Activated CD8-positive, alpha-beta memory T cell treated with anti-CD3 and anti-CD28 coated beads for 36 hours (primary cell): ENCODE measurements at regions not wholly inside any gene's neighbourhood (a gene's known extent, or its start where the extent isn't known, plus 50 kb on each side); places are given as distances from the start of the nearest gene placed in this dataset.
"Not testable (repeated sequence)": the region's sequence is repeated elsewhere in the genome, so short reads cannot be mapped to it uniquely, and the experiment has no call there.

Experiments
- CTCF ChIA-PET: fragments of 350-600 bp; sonication (Branson Sonifier 250); formaldehyde crosslinking; loops from one replicate; lab custom pipeline; 2021; ENCODE audit warnings: antibody characterized with exemption; lab: Charles Lee
- POLR2A ChIA-PET: fragments of 350-600 bp; sonication (Branson Sonifier 250); formaldehyde crosslinking; loops from one replicate; lab custom pipeline; 2021; ENCODE audit warnings: antibody characterized with exemption; lab: Charles Lee

DNA sequence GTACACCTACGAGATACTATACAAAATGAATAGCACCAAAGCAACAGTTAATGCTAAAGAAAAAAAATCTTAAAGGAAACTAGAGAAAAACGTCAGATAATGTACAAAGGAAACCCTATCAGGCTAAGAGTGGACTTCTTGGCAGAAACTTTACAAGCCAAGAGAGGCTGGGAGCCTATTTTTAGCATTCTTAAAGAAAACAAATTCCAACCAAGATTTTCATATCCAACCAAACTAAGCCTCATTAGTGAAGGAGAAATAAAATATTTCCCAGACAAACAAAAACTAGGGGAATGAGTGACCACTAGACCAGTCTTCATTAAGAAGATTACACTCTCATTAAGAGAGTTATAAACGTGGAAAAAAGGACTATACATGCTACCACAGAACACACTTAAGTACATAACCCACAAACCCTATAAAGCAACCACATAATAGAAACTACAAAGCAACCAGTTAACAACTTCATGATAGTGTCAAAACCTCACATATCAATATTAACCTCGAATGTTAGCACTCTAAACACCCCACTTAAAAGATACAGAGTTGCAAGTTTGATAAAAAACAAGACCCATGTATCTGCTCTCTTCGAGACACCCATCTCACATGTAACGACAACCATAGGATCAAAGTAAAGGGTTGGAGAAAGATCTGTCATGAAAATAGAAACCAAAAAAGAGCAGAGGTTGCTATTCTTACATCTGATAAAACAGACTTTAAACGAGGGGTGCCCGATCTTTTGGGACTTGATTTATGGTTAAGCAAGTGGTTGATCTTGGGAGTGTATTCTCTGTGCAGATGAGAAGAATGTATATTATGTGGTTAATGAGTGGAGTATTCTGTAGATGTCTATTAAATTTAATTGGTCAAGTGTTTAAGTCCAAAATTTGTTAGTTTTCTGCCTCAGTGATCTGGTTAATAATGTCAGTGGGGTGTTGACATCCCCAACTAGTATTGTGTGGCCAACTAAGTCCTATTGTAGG is 1301.4 kb downstream of the PLA2G4A start:
- POLR2A ChIA-PET: no interaction called here
- CTCF ChIA-PET: no interaction called here

DNA sequence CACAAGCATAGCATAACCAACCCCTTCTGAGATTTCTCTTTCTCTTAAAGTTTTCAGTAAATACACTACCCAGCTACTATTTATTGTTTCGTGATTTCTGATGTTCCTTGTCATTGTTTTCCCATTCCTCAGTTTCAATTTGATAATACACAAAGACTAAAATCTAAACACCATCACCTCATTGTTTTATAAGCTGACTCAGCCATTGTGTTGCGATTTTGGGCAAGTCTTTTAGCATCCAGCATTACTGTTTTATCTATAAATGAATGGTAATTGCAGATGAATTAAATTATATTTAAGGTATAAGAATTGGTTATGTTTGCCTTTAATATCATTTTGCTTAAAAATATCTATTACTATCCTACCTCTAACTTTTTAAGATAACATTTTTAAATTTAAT is 1308.5 kb downstream of the PLA2G4A start:
- ChIA-PET POLR2A (no interaction called here), CTCF (no interaction called here)

DNA sequence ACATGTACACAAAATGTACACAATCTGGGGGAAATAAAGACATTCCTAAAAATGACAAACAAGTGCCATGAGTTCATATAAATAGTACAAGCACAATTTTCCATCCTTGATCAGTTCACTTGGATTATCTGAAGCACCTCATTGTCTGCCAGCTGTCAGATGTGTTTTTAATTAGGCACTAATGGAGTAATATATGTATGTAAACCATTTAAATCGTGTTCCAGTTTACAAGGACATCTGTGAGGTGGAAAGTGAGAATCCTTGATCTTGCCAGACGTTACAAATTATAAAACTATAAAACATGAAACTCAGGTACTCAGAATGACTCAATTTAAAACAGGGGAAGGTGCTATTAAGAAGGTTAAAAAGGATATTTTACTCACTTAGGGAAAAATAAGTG is 1312.2 kb downstream of the PLA2G4A start:
- POLR2A ChIA-PET: no interaction called here
- CTCF ChIA-PET: no interaction called here

DNA sequence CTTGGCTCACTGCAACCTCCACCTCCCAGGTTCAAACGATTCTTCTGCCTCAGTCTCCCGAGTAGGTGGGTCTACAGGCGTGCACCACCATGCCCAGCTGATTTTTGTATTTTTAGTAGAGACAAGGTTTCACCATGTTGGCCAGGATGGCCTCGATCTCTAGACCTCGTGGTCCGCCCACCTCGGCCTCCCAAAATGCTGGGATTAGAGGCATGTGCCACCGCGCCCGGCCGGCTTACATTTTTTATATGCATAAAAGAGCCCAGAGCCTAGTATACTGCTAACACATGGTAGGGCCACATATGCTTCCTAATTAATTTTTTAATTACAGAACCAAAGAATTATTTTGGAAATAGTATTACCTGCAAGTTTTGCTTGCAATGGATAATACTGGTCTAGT is 1325.4 kb downstream of the PLA2G4A start:
- CTCF ChIA-PET: no interaction called here
- POLR2A ChIA-PET: no interaction called here

DNA sequence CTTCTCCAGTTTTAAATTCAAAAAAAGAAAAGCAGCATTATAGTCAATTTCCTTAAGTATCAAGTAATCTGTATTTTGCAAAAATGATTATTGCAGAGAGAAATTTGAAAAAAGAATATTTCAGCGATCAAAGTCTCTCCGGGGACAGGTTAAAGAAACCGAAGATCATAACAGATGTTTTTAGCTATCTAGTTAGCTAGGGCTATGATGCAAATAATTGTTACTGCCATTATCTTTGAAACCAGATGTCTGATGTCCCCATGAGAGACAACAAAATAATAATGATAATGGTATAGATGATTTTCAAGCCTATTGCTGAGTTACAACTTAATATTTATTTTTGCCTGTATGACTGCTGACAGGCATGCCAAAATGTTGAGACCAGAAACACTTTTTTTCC is 1326.0 kb downstream of the PLA2G4A start:
- ChIA-PET CTCF (no interaction called here), POLR2A (no interaction called here)

DNA sequence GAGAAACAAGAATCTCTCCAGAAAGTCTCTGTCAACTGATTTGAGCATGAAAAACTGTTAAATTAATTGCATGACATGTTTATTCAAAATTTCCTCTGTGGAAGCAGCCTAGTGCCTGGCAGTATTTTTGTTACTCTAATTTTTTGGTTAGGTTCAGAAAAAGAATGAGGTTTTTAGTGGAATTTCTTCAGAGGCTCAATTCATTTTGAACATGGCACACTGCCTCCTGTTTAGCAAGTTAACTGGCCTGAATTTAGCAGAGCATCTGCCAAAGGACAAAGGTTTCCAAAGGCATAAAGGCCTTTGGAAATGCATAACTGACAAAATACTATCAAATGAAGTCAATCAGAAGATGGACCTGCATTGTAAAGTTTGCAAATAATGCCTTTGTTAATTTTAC is 1326.5 kb downstream of the PLA2G4A start:
- CTCF ChIA-PET: no interaction called here
- POLR2A ChIA-PET: no interaction called here

DNA sequence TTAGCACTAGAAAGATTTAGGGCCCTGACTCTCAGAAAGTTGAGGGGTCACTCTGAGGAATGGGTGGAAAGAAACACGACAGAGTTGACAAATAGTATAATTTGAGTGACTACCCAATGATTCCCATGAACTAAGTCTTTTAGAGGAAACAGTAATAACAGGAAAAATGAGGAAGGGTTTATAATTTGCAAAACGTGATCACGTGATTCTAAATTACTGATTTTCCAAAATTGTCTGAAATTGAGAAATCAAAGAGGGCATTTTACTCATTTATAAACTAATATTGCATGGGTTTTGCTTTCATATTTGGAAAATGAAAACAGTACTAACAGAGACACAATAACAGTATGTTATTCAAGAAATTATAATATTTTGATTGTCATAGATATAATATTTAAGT is 1335.7 kb downstream of the PLA2G4A start:
- CTCF ChIA-PET: no interaction called here

DNA sequence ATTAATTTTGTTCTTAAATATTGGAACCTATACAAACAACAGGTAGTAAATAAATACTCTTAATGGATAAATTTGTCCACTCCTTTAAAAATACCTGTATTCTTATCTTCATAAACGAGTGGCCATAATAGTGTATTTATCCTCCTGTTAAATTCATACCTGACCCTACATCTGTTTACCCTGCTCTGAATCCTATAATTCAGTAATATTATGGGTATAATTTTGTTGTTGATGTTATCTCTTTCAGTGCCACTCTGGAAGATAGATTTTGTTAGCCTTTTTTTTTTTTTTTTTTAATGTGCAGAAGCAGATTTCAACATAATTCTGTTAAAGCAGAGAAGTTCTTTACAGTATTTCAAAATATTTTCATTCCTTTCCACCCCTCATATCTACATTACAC is 1337.9 kb downstream of the PLA2G4A start:
- ChIA-PET POLR2A (no interaction called here), CTCF (no interaction called here)

More for the DNA sequence above, 1335.7 kb downstream of the PLA2G4A start:
- POLR2A ChIA-PET: no interaction called here

DNA sequence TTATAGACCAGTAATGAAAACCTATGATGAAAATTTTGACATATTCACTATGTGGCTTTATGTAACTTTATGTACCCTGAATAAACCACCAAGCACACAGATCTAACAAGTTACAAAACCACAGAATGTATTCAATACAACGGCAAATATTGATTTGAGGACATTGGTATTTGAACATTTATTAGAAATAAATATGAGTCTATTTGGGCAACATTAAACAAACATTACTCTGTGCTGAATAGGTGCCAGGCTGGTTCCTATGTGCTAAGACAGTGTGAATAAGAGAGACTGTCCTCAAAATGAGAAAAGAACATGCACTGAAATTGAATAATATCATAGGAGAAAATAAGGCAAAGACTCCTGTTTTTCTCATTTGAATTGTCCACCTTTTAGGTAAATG is 1341.2 kb downstream of the PLA2G4A start:
- ChIA-PET CTCF (no interaction called here), POLR2A (no interaction called here)

DNA sequence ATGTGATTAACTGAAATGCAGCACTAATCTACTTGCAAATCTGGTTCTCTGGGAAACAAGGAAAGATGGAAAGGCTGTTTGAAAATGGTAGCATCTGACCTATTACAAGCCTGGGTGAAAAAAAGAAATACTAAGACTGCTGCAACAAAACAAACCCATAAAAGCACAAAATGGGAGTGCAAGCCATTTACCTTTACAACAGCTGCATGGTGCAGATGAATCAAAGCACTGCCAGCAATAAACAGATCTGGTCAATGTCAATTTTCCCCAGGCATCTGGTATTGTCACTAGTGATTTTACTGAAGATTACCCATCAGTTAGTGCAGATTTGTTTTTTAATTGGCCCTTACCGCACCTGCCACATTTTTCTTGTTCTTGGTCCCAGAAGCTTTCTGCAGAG is 1341.7 kb downstream of the PLA2G4A start:
- POLR2A ChIA-PET: no interaction called here
- CTCF ChIA-PET: no interaction called here

DNA sequence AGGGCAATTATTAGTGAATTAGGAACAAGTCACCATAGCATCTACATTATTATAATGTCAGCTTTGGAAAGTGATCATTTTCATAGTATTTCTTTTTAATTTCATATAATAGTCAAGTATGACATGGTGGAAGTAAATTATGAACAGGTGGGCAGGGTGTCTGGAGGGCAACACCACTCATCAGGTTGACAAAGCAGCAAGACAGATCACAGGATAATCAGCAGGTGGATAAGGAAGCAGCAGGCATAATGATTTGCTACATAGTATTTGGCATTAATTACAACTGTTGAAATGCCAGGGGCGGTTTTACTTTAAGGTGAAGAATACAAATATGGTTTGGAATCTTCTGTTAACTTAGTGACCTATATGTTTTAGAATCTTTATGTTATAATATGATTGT is 1342.2 kb downstream of the PLA2G4A start:
- ChIA-PET CTCF (no interaction called here), POLR2A (no interaction called here)

DNA sequence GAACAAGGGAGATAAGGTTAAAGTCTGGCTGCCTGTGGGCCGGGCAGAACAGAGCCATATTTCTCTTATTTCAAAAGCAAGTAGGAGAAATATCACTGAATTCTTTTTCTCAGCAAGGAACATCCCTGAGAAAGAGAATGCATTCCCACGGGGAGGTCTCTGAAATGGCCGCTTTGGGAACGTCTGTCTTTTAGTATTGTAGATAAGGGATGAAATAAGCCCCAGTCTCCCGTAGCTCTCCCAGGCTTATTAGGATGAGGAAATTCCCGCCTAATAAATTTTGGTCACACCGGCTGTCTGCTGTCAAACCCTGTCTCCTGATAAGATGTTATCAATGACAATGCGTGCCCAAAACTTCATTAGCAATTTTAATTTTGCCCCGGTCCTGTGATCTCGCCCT is 1353.3 kb downstream of the PLA2G4A start:
- POLR2A ChIA-PET: not testable (repeated sequence)
- CTCF ChIA-PET: interaction anchor here (0.6 kb wide), 1 partner anchor 350 kb away, joined by 4 read pairs; no protein-coding TSS in a partner anchor

DNA sequence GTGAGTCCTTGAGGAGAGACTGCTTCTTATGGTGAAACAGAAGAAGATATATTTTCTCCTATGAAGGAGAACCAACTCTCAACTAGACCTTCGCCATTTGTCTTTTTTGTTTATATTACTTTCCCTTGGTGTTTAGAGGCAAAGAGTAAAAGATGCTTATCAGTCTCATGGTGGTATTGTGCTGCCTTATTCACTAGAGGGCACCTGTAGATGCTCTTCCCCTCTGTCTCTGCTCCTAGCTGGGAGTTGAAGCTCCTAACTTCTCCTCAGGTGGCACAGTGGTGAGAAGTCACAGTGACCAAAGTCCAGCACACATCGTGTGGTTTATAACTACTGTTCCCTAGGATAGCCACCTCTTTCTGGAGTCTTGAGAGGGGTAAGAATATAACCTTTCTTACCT is 1359.6 kb downstream of the PLA2G4A start:
- ChIA-PET POLR2A (no interaction called here), CTCF (no interaction called here)

DNA sequence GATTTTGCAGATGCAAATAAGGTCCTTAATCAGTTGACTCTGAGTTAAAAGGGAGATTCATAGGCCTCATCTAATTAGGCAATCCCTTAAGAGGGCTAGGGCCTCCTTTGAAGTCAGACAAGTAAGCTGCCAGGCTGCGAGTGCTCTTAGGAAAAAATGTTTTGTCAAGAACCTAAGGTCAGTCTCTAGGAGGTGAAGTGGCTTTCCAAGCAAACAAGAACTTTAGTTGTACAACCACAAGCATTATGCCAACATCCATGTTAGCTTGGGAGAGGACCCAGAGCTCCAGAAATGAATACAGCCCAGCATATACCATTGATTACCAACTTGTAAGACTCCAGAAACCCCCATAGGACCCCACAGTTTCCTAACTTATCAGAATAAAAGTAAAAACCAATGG is 1366.2 kb downstream of the PLA2G4A start:
- ChIA-PET CTCF (no interaction called here), POLR2A (no interaction called here)

DNA sequence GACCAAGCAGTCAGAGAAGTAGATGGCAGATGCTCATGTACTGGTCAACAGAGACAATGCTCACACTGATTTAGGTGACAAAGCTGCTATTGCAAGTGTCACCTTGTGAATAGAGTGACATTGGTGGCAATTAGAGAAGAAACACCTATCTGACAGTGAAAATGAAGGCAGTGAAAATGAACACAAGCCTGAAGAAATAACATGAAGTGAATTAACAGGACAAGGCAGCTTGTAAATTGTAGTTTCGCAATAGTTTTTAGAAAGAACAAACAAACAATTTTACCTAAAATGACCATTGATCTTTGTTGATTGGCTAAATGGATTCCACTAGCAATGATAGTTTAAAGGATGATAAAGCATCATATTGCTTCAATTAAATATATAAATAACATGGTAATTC is 1389.5 kb downstream of the PLA2G4A start:
- CTCF ChIA-PET: no interaction called here
- POLR2A ChIA-PET: no interaction called here

DNA sequence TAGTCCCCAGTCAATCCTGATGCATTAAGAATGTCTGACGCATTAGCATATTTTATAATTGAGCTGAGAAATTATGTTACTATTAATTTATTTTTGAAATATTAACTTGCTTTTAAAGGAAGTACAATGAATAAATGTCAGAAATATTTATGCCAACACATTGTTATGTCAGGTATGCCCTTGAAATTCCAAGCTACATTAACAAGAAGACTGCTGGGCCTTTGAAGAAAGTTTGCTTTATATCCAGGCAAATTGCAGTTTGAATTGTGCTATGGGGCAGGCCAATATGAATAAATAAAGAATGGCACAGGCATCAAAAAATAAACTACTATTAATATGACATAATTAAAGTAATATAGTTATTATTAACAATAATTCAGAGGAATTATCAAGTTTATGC is 1391.3 kb downstream of the PLA2G4A start:
- CTCF ChIA-PET: no interaction called here
- POLR2A ChIA-PET: no interaction called here

DNA sequence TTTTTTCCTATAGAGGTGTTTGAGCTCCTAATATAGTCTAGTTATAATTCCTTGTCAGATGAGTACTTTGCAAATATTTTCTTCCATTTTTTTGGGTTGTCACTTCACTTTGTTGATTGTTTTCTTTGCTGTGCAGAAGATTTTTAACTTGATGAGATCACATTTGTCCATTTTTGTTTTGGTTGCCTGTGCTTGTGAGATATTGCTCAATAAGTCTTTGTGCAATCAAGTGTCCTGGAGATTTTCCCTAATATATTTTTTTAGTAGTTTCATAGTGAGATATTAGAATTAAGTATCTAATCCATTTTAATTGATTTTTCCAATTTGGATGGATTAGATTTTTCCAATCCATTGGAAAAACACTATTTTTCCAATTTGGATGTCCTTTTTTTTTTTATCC is 1395.5 kb downstream of the PLA2G4A start:
- ChIA-PET CTCF (no interaction called here), POLR2A (no interaction called here)

DNA sequence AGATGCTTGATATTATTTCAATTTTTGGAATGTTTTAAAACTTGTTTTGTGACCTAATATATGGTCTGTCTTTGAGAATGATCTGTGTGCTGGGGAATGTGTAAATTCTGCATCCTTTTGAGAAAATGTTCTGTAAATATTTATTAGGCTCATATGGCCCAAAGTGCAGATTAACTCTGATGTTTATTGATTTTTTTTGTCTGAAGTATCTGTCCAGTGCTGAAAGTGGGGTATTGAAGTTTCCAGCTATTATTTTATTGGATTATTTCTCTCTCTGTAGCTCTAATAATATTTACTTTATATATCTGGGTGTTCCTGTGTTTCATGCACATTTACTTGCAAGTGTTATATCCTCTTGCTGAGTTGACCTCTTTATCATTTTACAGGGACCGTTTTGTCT is 1397.2 kb downstream of the PLA2G4A start:
- POLR2A ChIA-PET: no interaction called here
- CTCF ChIA-PET: no interaction called here

DNA sequence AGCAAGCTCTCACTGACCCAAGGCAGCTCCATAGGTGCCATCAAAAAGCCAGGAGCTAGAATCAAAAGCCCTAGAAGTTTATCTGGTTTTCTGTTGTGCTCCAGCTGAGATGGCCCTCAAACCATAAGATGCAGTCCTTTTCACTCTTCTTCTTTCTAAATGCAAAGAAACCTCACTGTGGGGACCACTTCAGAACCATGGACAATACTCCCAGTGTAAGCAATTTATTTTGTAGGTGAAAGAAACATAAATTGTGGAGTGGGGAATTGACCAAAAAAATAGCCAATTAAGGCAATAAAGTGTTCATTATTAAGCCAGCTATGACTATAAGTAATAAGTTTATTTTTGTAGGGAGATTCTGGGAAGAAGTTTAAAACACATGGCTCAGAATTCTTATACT is 1399.9 kb downstream of the PLA2G4A start:
- ChIA-PET POLR2A (no interaction called here), CTCF (no interaction called here)

DNA sequence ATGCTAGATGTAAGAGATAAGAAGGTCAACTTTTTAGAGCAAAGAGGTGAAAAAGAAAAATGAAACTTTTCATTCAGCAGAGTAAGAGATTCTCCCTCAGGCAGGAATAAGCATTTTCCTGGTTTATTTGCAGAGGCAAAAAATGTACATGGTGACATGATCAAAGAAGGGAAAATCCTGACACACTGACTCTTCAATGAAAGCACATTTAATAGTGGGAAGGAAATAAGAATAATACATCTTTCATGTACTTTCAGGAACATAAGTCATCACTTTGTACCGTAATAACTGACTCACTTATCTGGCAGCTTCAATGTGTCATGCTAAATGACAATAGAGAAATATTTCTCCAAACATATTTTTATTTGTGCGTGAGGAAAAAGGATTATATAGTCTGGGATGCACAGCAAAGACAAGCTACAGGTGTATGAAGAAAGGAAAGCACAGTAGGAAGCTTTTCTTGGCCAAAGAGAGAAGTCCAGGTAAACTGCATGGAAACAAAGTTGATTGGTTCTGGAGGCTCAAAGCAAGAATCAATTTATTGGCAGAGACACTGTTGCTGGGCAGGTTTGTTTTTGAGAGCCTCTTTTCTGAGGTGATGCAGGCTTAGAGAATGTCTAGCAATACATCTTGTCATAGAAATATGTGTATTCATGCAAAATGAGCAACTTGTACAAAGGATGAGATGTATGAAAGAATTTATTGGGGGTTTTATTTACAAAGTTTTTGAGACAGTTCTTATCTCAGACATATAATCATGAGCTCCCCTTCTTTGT is 1409.0 kb downstream of the PLA2G4A start:
- CTCF ChIA-PET: no interaction called here
- POLR2A ChIA-PET: no interaction called here
